Liver (tissue), 8 donors: ENCODE measurements at regions not wholly inside any gene's neighbourhood (a gene's known extent, or its start where the extent isn't known, plus 50 kb on each side); places are given as distances from the start of the nearest gene placed in this dataset.

Experiments used
- DNase-seq: peaks from one replicate; pipeline ENCODE4 v3.0.0-alpha.2; 2017; ENCODE audit warnings: low spot score
- H3K27ac ChIP-seq, 2 donors: one replicate each; pipeline ENCODE4 v1.7.0; 2013; ENCODE audit warnings: inconsistent platforms in 2 of 2, low read length in 2 of 2, control low read depth in 1 of 2, low read depth in 1 of 2, mild to moderate bottlenecking in 1 of 2
- H3K27me3 ChIP-seq, 4 donors: one replicate each; pipeline versions ENCODE4 v1.6.1 to v1.7.0; 2013; ENCODE audit warnings: low read length in 3 of 4, inconsistent platforms in 1 of 4, mild to moderate bottlenecking in 1 of 4, moderate library complexity in 1 of 4; ENCODE audit not compliant: control insufficient read depth in 4 of 4, insufficient read depth in 4 of 4
- H3K36me3 ChIP-seq, 4 donors: one replicate each; pipeline versions ENCODE4 v1.6.1 to v1.7.0; 2013; ENCODE audit warnings: low read length in 3 of 4, mild to moderate bottlenecking in 3 of 4, low read depth in 1 of 4, moderate library complexity in 1 of 4; ENCODE audit not compliant: control insufficient read depth in 4 of 4, insufficient read depth in 3 of 4
- H3K4me1 ChIP-seq, 4 donors: one replicate each; pipeline versions ENCODE4 v1.6.1 to v1.7.0; 2013; ENCODE audit warnings: low read length in 3 of 4, mild to moderate bottlenecking in 3 of 4, moderate library complexity in 1 of 4; ENCODE audit not compliant: control insufficient read depth in 4 of 4, insufficient read depth in 4 of 4
- H3K4me3 ChIP-seq, 3 donors: one replicate each; pipeline versions ENCODE4 v1.6.1 to v1.7.0; 2013; ENCODE audit warnings: low read length in 3 of 3, control low read depth in 1 of 3, low read depth in 1 of 3, mild to moderate bottlenecking in 1 of 3
- H3K9ac ChIP-seq, 2 donors: one replicate each; pipeline ENCODE4 v1.7.0; 2013; ENCODE audit warnings: low read length in 2 of 2, mild to moderate bottlenecking in 2 of 2, moderate library complexity in 2 of 2, control low read depth in 1 of 2, low read depth in 1 of 2
- H3K9me3 ChIP-seq, 4 donors: one replicate each; pipeline versions ENCODE4 v1.6.1 to v1.7.0; 2013; ENCODE audit warnings: low read length in 3 of 4; ENCODE audit not compliant: control insufficient read depth in 4 of 4
- EGR1 ChIP-seq, 2 donors: IDR thresholded peaks; 2 replicates each; pipeline ENCODE4 v1.6.1; 2016 to 2018; ENCODE audit warnings: antibody characterized with exemption in 2 of 2, low read depth in 2 of 2
- FOXA1 ChIP-seq: IDR thresholded peaks from 2 replicates; pipeline ENCODE4 v1.6.1; 2016; ENCODE audit warnings: antibody characterized with exemption
- FOXA2 ChIP-seq: IDR thresholded peaks from 2 replicates; pipeline ENCODE4 v1.6.1; 2016; ENCODE audit warnings: antibody characterized with exemption
- GABPA ChIP-seq, 2 donors: IDR thresholded peaks in 1 of 2; conservative IDR thresholded peaks in 1 of 2; 2 replicates each; pipeline ENCODE4 v1.6.1; 2016; ENCODE audit warnings: antibody characterized with exemption in 2 of 2, mild to moderate bottlenecking in 1 of 2, moderate library complexity in 1 of 2
- HNF4A ChIP-seq, 2 donors: conservative IDR thresholded peaks; 2 replicates each; pipeline ENCODE4 v1.6.1; 2016; ENCODE audit warnings: antibody characterized with exemption in 2 of 2, mild to moderate bottlenecking in 2 of 2
- HNF4G ChIP-seq: IDR thresholded peaks from 2 replicates; pipeline ENCODE4 v1.6.1; 2016; ENCODE audit warnings: antibody characterized with exemption
- NR2F2 ChIP-seq: IDR thresholded peaks from 2 replicates; pipeline ENCODE4 v1.6.1; 2016; ENCODE audit warnings: antibody characterized with exemption
- RAD21 ChIP-seq, 2 donors: IDR thresholded peaks; 2 replicates each; pipeline ENCODE4 v1.6.1; 2016; ENCODE audit warnings: antibody characterized with exemption in 2 of 2, mild to moderate bottlenecking in 2 of 2
- RXRA ChIP-seq, 2 donors: IDR thresholded peaks; 2 replicates each; pipeline ENCODE4 v1.6.1; 2017 to 2018; ENCODE audit warnings: antibody characterized with exemption in 2 of 2, mild to moderate bottlenecking in 1 of 2
- SP1 ChIP-seq: IDR thresholded peaks from 2 replicates; pipeline ENCODE4 v1.6.1; 2018; ENCODE audit warnings: antibody characterized with exemption, mild to moderate bottlenecking
- TAF1 ChIP-seq: conservative IDR thresholded peaks from 2 replicates; pipeline ENCODE4 v1.6.1; 2016; ENCODE audit warnings: antibody characterized with exemption, mild to moderate bottlenecking
- YY1 ChIP-seq: IDR thresholded peaks from 2 replicates; pipeline ENCODE4 v1.6.1; 2016; ENCODE audit warnings: antibody characterized with exemption, mild to moderate bottlenecking
- WGBS: extraction: QIAGEN DNeasy Blood & Tissue Kit; methylation state at CpG from one replicate; pipeline ENCODE4 v1.1.7; 2013; 5-methylcytosine and 5-hydroxymethylcytosine counted together
- TF ChIP-seq, protein P1 (sequence below): fragments of 150-350 bp; IDR thresholded peaks from 2 replicates; pipeline ENCODE4 v1.5.1; 2017; ENCODE audit warnings: improper control_type of control experiment, low read depth, low read length; ENCODE audit not compliant: missing input control
- TF ChIP-seq, protein P2 (sequence below): IDR thresholded peaks from 2 replicates; pipeline ENCODE4 v1.6.1; 2016; ENCODE audit warnings: antibody characterized with exemption
- TF ChIP-seq, protein P3 (sequence below): IDR thresholded peaks from 2 replicates; pipeline ENCODE4 v1.6.1; 2016; ENCODE audit warnings: antibody characterized with exemption
- TF ChIP-seq, protein P4 (sequence below): IDR thresholded peaks from 2 replicates; pipeline ENCODE4 v1.6.1; 2016; ENCODE audit warnings: antibody characterized with exemption
- TF ChIP-seq, protein P5 (sequence below): IDR thresholded peaks from 2 replicates; pipeline ENCODE4 v1.6.1; 2016; ENCODE audit warnings: antibody characterized with exemption, mild to moderate bottlenecking
- donor health status: healthy.
- donor health status: healthy.
- donor health status: healthy.
- donor health status: healthy.
- donor health status: healthy.

DNA sequence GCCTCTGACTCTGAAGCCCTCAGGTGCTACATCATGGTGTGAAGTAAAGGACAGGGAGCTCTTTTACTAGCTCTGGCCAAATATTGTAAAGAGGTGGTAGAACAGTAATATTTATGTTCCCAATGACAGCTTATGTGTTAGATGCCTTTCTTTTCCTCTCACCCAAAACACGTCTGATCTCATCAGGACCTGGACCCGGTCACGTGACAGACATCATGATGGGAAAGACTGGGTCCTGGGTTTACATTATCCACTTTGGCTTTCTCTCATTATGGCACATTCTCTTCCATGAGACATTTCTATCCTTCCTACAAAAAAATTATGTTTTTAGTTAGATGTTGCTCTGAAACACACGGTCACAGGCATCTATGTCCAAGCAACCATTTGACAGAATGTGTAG is 548.7 kb upstream of the CDH7 start:
- DNase-seq = no peak
- no peaks in the 10 kb centered on the region for H3K27me3 ChIP-seq
- 90% methylated on average over 4 of the region's 4 CpGs for WGBS
- H3K36me3 ChIP-seq = no peaks in the 10 kb centered on the region
- TF ChIP-seq, protein P1, sequence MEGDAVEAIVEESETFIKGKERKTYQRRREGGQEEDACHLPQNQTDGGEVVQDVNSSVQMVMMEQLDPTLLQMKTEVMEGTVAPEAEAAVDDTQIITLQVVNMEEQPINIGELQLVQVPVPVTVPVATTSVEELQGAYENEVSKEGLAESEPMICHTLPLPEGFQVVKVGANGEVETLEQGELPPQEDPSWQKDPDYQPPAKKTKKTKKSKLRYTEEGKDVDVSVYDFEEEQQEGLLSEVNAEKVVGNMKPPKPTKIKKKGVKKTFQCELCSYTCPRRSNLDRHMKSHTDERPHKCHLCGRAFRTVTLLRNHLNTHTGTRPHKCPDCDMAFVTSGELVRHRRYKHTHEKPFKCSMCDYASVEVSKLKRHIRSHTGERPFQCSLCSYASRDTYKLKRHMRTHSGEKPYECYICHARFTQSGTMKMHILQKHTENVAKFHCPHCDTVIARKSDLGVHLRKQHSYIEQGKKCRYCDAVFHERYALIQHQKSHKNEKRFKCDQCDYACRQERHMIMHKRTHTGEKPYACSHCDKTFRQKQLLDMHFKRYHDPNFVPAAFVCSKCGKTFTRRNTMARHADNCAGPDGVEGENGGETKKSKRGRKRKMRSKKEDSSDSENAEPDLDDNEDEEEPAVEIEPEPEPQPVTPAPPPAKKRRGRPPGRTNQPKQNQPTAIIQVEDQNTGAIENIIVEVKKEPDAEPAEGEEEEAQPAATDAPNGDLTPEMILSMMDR = no peak
- TF ChIP-seq, protein P2, sequence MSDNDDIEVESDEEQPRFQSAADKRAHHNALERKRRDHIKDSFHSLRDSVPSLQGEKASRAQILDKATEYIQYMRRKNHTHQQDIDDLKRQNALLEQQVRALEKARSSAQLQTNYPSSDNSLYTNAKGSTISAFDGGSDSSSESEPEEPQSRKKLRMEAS = no peak
- no peak for TF ChIP-seq FOXA1
- TF ChIP-seq, protein P3, sequence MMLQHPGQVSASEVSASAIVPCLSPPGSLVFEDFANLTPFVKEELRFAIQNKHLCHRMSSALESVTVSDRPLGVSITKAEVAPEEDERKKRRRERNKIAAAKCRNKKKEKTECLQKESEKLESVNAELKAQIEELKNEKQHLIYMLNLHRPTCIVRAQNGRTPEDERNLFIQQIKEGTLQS = no peak
- TF ChIP-seq, protein P4, sequence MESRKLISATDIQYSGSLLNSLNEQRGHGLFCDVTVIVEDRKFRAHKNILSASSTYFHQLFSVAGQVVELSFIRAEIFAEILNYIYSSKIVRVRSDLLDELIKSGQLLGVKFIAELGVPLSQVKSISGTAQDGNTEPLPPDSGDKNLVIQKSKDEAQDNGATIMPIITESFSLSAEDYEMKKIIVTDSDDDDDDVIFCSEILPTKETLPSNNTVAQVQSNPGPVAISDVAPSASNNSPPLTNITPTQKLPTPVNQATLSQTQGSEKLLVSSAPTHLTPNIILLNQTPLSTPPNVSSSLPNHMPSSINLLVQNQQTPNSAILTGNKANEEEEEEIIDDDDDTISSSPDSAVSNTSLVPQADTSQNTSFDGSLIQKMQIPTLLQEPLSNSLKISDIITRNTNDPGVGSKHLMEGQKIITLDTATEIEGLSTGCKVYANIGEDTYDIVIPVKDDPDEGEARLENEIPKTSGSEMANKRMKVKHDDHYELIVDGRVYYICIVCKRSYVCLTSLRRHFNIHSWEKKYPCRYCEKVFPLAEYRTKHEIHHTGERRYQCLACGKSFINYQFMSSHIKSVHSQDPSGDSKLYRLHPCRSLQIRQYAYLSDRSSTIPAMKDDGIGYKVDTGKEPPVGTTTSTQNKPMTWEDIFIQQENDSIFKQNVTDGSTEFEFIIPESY = no peak
- no peak for TF ChIP-seq FOXA2
- no peak for TF ChIP-seq HNF4G
- no peak for TF ChIP-seq GABPA (IDR thresholded peaks at IDR 0.05 in 1 of 2, conservative IDR thresholded peaks at IDR 0.05 in 1 of 2)
- no peak for TF ChIP-seq NR2F2
- TF ChIP-seq, protein P5, sequence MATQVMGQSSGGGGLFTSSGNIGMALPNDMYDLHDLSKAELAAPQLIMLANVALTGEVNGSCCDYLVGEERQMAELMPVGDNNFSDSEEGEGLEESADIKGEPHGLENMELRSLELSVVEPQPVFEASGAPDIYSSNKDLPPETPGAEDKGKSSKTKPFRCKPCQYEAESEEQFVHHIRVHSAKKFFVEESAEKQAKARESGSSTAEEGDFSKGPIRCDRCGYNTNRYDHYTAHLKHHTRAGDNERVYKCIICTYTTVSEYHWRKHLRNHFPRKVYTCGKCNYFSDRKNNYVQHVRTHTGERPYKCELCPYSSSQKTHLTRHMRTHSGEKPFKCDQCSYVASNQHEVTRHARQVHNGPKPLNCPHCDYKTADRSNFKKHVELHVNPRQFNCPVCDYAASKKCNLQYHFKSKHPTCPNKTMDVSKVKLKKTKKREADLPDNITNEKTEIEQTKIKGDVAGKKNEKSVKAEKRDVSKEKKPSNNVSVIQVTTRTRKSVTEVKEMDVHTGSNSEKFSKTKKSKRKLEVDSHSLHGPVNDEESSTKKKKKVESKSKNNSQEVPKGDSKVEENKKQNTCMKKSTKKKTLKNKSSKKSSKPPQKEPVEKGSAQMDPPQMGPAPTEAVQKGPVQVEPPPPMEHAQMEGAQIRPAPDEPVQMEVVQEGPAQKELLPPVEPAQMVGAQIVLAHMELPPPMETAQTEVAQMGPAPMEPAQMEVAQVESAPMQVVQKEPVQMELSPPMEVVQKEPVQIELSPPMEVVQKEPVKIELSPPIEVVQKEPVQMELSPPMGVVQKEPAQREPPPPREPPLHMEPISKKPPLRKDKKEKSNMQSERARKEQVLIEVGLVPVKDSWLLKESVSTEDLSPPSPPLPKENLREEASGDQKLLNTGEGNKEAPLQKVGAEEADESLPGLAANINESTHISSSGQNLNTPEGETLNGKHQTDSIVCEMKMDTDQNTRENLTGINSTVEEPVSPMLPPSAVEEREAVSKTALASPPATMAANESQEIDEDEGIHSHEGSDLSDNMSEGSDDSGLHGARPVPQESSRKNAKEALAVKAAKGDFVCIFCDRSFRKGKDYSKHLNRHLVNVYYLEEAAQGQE = no peak
- no peak for TF ChIP-seq RXRA (IDR thresholded peaks at IDR 0.05)
- TF ChIP-seq EGR1 (IDR thresholded peaks at IDR 0.05; ENCODE audit: low read depth in 2 of 2) = no peak
- no peak for TF ChIP-seq TAF1
- no peak for TF ChIP-seq RAD21 (IDR thresholded peaks at IDR 0.05)
- no peak for TF ChIP-seq YY1
- TF ChIP-seq HNF4A (conservative IDR thresholded peaks at IDR 0.05) = no peak
- TF ChIP-seq SP1 = no peak
- H3K27ac ChIP-seq = no peak overlapping the region
- no peaks in the 10 kb centered on the region for H3K9me3 ChIP-seq
- no peaks in the 10 kb centered on the region for H3K4me1 ChIP-seq
- no peak overlapping the region for H3K4me3 ChIP-seq
- no peak overlapping the region for H3K9ac ChIP-seq

DNA sequence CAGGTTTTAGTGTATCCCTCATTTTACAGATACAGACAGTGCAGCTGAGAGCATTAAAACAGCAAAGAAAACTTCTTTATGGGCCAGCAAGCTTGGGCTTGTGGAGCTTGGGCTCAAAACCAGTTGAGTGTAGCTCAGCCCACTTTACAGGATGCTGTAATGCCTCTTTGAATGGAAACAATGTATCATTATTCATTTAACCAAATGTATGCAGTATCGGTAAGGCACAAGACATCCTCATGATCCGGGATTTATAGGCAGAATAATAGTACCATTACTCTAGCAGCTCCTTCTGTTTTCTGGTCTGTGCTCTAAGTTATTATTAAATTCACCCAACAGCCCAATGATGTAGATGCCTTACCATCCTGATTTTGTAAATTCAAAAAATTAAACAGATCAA is 575.1 kb upstream of the CDH7 start:
- DNase-seq = no peak
- 92% methylated on average over 2 of the region's 2 CpGs for WGBS
- TF ChIP-seq, protein P1 = no peak
- TF ChIP-seq, protein P4 = no peak
- TF ChIP-seq, protein P2 = no peak
- no peak for TF ChIP-seq HNF4G
- TF ChIP-seq NR2F2 = no peak
- TF ChIP-seq TAF1 = no peak
- no peak for TF ChIP-seq FOXA2
- TF ChIP-seq RAD21 (IDR thresholded peaks at IDR 0.05) = no peak

More for the DNA sequence above, 575.1 kb upstream of the CDH7 start:
- H3K4me3 ChIP-seq = no peak overlapping the region
- no peaks in the 10 kb centered on the region for H3K27me3 ChIP-seq
- H3K9me3 ChIP-seq = no peaks in the 10 kb centered on the region
- H3K9ac ChIP-seq = no peak overlapping the region
- H3K36me3 ChIP-seq = no peaks in the 10 kb centered on the region
- H3K27ac ChIP-seq = no peak overlapping the region
- no peaks in the 10 kb centered on the region for H3K4me1 ChIP-seq
